LoVo (cell line): ENCODE measurements at regions not wholly inside any gene's neighbourhood (a gene's known extent, or its start where the extent isn't known, plus 50 kb on each side); places are given as distances from the start of the nearest gene placed in this dataset.
"Not testable (repeated sequence)": the region's sequence is repeated elsewhere in the genome, so short reads cannot be mapped to it uniquely, and the experiment has no call there.

Experiments
- DNase-seq: peaks from one replicate; pipeline ENCODE4 v3.0.0-alpha.2; 2016; ENCODE audit warnings: low spot score

DNA sequence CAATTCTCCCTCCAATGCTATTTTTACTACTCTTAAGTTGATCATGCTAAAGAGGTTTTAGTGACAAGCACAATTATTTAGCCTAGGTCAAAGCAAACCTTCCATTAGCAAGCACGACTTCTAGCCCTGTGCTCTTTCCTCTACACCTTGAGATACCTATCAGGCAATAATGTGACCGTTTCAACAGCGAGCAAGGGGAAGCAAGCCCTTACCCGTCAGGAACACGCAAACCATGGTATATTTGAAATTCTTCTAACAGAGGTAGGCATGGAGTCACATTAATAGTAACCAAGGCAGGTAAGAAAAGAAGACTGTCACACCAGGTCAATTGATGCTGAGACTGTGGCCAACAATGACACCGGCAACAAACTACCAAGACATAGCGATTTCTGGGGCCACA, 68.9 kb upstream of the VGLL4 start:
- DNase-seq: no peak

DNA sequence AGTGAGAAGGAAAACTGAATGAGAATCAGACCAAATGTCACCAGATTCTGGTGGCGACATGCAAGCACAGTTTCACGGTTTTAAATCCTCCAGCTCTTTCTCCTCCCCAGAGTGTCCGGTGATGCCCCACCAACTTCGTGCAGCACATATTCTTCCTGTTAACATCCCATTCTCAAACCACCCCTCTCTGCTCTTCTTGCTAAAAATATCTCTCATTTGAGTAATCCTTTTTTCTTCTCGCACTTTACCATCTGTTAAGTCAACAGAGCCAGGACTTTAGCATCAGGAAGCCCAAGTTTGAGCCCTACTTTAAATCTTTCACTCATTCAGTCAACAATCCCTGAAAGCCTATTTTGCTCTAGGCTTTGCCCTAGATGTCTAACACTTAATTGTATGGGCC, 68.2 kb upstream of the VGLL4 start:
- no peak for DNase-seq

DNA sequence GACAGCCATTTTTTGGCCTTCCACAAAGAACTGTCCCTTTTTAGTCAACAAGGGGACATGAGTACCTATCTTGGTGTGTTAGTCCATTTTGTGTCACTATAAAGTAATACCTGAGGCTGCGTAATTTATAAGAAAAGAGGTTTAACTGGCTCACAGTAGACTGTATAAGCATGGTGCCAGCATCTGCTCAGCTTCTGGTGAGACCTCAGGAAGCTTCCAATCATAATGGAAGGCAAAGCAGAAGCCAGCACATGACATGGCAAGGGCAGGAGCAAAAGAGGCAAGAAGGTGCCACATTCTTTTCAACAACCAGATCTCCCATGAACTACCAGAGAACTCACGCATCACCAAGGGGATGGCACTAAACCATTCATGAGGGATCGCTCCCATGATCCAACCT, 66.1 kb upstream of the VGLL4 start:
- no peak for DNase-seq

DNA sequence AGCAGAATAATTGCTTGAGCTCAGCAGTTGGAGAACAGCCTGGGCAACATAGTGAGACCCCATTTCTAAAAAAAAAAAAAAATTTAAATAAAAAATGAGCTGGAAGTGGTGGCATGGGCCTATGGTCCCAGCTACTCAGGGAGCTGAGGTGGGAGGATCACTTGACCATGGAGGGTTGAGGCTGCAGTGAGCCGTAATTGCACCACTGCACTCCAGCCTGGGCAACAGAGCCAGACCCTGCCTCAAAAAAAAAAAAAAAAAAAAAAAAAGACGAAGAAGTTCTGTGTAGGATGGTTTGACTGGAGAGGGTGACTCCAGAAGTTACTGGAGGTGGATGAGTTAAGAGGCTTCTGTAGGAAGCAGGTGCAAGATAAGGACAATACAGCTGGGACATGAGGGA, 63.4 kb upstream of the VGLL4 start:
- not testable (repeated sequence) for DNase-seq

DNA sequence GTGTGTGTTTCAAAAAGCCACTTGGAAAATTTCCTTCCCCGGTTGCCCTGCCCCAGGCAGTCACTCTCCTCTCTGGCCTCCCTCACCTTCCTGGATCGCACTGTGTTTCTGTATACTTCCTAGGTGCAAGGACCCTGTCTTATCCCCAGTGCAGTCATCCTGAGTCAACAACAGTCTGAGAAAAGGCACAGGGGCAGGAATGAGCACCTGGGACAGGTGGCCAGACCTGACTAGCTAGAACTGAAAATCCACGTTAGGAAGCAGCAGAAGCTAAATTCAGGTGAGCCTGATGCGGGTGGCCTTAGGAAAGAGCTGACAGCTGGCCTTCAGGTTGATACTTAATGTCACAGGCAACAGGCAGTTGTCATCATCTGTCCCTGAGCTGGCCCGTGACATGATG, 62.9 kb upstream of the VGLL4 start:
- DNase-seq: no peak

DNA sequence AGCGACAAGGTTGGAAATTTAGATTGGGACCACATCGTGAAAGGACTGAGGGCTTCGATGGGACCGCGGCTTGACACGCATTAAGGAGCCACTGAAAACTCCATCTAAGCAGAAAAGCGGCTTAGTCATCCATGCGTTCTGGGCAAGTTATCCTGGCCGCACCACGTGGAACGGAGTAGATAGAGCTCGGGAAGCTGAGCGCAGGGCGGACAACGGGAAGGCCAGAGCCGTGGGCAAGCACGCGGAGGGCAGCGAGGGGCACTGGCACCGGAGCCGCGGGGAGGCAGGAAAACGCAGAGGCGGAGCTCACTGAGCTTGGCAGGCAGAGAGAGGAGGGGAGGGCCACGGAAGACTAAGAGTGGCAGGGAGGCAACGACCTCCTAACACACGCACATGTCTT, 61.3 kb upstream of the VGLL4 start:
- DNase-seq: no peak

DNA sequence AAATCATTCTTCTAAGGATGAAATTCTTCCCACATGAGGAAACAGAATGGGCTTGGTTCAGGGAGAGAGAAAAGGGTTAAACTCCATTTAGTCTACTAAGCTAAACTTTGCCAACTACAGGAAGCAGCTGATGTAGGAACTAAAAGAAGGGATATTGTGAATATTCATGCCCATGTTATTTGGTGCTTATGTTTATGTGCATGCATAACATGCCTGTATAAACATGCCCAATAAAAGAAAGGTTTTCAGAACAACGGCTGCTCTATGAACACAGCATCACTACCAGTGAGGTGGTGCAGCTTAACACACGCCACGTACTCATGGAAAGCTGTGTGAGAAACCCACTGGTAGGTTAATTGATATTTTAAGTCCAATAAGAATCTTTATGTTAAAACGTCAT, 59.4 kb upstream of the VGLL4 start:
- DNase-seq: no peak

DNA sequence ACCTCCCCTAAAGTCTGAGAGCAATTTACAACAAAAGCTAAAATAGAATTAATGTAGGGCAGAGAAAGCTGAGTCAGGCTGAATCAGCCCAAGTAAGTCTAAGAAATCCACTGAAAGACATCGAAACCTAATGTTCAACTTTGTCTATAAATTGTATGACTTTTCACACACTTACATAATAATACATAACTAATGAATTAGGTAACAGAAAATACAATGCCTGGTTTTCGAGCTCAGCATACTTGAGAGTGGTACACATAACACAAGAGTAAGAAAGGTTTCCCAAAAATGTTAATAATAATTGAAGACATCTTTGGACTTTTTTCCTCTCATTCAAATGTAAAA, 55.3 kb upstream of the VGLL4 start:
- DNase-seq: no peak

DNA sequence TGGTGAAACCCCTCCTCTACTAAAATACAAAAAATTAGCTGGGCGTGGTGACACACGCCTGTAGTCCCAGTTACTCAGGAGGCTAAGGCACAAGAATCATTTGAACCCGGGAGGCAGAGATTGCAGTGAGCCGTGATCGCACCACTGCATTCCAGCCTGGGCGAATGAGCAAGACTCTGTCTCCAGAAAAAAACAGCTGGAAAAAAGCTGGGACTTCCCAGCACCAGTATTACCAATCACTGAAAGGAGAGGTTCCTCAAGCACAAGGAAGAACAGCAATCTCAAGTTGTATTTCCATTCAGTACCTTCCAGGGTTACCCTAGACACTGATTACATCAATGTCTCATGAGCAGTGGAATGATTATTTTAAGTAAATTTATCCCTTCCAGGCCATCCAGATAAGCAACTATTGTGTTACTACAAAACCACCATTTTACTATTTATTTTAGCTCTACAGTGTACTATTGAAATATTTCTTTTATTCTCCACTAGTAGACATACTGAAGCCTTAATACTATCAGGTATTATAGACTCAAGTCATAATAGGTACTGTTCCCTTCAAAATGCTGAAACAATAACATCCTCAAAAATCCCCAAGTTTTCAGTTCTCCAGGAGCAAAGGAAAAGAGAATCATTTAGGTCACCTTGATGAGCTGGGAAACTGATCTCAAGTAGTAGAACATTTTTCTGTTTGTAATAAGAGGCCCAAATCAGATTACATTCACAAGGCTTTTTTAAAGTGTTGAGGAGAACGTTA, 54.8 kb upstream of the VGLL4 start:
- no peak for DNase-seq

DNA sequence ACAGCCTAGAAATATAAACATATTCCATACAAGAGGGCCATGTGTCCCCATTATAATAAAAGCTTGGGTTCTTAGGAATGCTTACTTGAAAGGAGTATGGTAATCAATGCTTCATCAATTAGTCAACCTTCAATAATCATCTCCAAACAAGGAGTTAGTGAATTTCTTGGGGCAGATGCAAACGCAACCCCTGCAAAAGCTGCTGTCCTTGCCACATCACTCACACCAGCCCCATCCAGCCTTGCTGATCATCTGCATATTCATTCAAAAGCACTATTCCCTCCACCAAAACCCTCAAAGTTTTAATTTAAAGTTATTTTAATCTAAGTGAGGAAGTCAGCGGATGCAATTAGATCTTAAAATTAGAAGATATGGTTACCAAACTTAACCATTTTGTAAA, 54.0 kb upstream of the VGLL4 start:
- no peak for DNase-seq

DNA sequence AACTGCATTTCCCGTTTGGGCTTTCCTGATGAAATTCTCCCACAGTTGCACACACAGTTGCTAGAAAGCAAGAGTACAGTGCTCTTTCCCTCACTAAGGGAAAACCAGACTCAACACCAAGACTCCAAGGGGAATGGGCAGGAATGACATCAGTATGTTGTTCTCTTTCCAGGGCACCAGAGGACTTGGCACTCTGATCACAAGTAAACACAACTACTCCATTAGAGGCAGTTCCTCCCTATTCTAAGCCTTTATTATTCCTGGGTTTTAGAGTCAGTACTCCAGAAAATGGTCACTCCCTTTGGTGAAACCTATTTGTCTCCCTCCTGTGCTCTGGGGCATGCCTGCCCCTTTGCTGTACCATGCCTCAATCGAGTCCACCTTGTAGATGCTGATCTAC, 52.3 kb upstream of the VGLL4 start:
- no peak for DNase-seq
